ENCODE measurements at regions not wholly inside any gene's neighbourhood (a gene's known extent, or its start where the extent isn't known, plus 50 kb on each side); places are given as distances from the start of the nearest gene placed in this dataset.

GRCh38 chr1:218219460-218219859 is 65.6 kb upstream of the RRP15 start:
- no peak for FAIRE-seq
- TF ChIP-seq CTCF (IDR thresholded peaks at IDR 0.05; ENCODE audit: insufficient read depth, missing control alignments) = no peak
- DNase-seq (ENCODE audit: insufficient read length, low spot score) = no peak

GRCh38 chr1:218224101-218224500 is 61.0 kb upstream of the RRP15 start:
- no peak for FAIRE-seq
- TF ChIP-seq CTCF (IDR thresholded peaks at IDR 0.05; ENCODE audit: insufficient read depth, missing control alignments) = no peak
- no peak for DNase-seq (ENCODE audit: insufficient read length, low spot score)

GRCh38 chr1:218226005-218226404 is 59.1 kb upstream of the RRP15 start:
- FAIRE-seq (peak; percentile 35), DNase-seq (ENCODE audit: insufficient read length, low spot score) (no peak)
- no peak for TF ChIP-seq CTCF (IDR thresholded peaks at IDR 0.05; ENCODE audit: insufficient read depth, missing control alignments)

Measured in D721Med (cell line).